HG03432 (cell line): ENCODE measurements at regions not wholly inside any gene's neighbourhood (a gene's known extent, or its start where the extent isn't known, plus 50 kb on each side); places are given as distances from the start of the nearest gene placed in this dataset.

Experiments
- ATAC-seq: cut with Tn5 transposase; IDR thresholded peaks from one replicate; pipeline ENCODE4 v1.9.1; 2021; ENCODE audit warnings: mild to moderate bottlenecking, moderate library complexity; ENCODE audit not compliant: unreplicated experiment

GRCh38 chr4:130563185-130563888 lies 1467.4 kb downstream of the C4orf33 start:
- no peak for ATAC-seq

GRCh38 chr4:130563889-130564418 lies 1468.0 kb downstream of the C4orf33 start:
- ATAC-seq, result no peak

- no peak for ATAC-seq
Measured at GRCh38 chr4:130568746-130569145, 1472.8 kb downstream of the C4orf33 start.

DNA sequence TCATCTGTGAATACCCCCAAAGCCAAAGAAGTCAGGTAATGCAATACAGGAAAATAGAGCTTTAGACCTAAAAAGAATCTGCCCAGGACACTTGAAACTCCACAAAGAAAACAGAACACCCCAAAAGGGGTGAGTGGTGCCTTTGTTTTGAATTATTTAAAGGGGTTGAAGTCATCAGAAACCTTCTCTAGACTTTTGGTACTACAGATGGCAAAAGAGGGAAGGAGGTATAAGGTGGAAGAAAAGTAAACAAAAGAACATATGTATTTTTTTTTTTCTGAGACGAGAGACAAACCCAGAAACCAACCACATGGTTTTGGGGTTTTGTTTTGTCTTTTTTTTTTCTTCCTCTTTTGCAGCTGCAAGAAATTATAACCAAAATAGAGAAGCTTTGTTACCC lies 1477.8 kb downstream of the C4orf33 start:
- ATAC-seq, result no peak

GRCh38 chr4:130574215-130574614 lies 1478.3 kb downstream of the C4orf33 start:
- ATAC-seq, result no peak

DNA sequence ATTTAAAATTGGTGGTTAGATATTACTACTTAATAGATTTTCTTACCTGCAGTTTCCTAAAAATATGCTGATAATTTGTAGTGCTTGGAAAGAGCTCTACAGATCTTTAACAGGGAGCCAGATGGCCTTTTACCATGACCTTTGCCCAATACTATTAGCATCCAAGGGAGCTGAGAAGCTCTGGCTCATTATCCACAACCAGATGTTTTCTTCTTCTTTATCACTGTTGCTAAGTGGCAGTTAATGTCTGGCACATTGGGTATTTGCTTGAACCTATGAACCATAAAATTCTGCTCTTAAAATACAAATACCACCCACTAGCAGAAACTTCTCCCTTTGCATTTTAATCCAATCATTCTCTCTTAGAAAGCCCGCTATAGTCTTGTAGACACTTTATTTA lies 1480.3 kb downstream of the C4orf33 start:
- ATAC-seq, result no peak

- ATAC-seq, result no peak
Measured at GRCh38 chr4:130591091-130591490, 1495.1 kb downstream of the C4orf33 start.

DNA sequence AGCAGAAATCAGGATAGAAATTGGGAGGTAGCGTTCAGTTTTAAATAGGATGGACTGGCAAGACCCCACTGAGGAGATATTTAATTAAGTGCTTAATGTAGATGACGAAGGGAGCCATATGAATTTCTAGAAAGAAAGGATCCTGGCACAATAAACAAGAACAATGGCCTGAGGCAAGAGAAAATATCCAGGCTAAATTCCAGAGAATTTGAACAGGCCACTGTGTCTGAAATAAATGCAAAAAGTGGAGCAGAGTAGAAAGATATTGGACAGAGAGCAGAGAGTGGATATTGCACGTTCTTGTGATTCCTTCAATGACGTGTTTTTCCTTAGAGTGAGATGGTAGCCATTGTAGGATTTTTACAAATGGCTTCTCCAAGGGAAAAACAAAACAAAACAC lies 1504.8 kb downstream of the C4orf33 start:
- ATAC-seq, result no peak

DNA sequence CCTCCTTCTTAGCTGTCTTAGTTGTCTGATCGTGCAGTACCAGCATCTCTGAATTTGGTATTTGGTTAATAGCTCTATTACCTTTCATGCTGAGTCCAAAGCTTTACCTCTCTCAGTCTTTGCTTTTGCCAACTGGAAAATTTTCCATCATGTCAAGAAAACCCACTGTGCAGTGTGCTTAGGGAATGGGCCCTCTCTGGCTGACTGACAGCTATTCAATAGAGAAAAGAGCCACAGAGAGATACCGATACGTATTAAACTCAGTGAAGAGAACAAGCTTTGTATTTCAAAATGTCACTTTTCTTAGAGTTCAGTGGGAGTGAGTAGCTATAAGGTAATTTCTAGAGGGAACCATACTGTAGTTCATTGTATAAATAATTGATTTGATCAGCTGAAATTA lies 1507.1 kb downstream of the C4orf33 start:
- no peak for ATAC-seq

DNA sequence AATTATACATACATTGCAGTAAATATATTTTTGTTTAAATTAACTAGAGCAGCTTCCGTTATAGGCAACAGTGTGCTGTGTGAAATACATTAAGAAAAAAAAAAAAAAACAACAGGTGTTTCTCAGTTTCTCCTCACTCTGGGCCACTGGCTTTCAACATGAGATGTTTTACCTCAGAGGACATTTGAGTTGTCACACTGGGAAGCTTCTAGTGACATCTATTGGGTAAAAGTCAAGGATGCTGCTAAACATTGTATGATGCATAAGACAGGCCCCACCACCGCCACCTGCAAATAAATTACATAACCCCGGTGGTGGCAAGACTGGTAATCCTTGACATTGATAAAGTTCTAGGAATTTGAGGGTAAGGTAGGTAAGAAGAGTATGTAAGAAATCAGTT lies 1512.2 kb downstream of the C4orf33 start:
- ATAC-seq, result no peak

DNA sequence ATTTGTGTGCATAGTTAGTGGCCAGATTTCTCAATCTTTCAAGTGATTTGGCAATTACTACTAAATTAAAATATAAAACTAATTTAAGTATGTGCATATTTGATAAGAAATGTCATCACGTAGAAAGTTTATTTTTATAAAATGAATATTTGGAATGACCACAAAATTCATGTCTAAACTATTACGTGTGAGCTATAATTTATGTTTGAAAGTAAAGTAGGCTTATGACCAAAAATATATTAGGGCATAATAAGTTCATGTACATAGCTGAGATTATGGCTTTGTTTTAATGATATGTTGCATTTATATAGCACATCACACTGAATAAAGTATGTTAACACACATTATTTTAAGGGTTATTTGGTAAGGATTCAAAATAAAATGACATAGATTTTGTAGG lies 1532.6 kb downstream of the C4orf33 start:
- no peak for ATAC-seq

DNA sequence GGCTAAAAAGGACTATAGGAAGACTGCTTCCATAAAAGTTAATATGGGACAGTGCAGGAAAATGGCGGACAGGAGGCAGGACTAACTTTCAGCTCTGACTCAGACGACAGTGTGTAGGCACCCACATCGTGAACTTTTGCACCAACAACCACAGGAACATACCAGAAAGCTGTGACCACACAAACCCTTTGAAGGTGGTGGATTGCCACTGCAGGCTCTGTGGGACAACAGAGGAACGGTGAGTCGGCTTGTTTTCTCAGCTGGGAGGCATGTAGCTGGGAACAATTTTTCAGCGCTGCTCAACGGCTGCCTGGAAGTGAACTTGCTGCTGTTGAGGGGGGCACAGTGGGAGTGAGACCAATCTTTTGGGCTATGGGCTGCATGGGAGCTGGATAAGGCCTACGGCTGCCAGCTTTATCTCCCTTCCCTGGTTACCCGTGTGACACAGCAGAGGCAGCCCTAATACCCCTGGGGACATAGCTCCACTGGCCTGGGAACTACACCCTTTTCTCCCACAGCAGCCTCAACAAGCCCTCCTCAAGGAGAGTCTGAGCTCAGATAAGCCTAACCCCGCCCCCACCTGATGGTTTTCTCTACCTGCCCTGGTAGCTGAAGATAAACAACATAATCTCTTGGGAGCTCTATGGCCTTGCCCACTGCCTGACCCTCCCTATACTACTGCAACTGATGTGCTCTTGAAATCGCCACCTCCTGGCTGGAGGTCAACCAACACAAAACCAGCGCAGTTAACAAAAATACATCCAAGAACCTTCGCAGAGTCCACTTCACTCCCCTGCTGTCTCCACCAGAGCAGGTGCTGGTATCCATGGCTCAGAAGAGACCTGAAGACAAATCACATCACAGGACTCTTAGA lies 1537.0 kb downstream of the C4orf33 start:
- no peak for ATAC-seq

DNA sequence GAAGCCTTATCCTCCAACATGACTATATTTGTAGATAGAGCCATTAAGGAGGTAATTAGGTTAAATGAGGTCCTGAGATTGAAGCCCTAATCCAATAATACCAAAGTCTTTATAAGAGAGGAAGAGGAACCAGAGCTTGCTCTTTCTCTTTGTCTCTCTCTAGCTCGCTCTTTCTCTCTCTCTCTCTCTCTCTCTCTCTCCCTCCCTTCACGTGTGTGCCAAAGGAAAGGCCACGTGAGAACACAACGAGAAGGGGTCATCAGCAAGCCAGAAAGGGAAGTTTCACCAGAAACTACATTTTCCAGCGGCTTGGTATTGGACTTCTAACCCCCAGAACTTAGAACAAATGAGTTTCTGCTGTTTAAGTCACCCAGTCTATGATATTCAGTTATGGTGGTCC lies 1540.5 kb downstream of the C4orf33 start:
- no peak for ATAC-seq

- ATAC-seq, result no peak
Measured at GRCh38 chr4:130640592-130640991, 1544.6 kb downstream of the C4orf33 start.

DNA sequence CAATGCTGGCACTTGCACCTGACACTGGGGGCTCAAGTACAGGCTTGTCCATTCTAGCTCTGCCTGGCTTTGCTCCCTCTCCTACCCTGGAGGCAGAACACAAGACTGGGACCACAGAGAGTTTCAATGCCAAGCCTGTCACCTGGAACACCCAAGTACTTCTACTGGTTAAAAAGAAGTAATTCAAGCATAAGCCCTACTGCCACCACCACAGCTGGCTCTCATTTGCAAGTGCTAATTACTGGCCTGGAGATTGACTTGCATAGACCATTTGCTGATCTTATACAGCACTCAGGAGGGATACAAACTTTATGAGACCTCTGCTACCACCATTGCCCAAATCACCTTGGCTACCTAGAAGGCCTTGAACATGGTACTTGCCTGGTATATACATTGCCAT lies 1550.9 kb downstream of the C4orf33 start:
- no peak for ATAC-seq

DNA sequence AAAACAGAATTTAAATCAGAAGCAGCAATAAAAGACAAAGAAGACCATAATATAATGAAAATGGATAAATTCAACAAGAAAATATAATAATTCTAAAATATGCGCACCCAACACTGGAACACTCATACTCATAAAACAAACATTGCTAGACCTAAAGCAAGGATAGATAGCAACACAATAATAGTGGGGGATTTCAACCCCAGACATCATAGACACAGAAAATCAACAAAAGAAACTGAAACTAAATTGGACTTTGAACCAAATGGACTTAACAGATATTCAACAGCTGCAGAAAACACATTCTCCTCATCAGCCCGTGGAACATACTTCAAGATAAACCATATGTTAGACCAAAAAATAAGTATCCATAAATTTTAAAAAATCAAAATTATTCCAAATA lies 1552.6 kb downstream of the C4orf33 start:
- ATAC-seq, result no peak

DNA sequence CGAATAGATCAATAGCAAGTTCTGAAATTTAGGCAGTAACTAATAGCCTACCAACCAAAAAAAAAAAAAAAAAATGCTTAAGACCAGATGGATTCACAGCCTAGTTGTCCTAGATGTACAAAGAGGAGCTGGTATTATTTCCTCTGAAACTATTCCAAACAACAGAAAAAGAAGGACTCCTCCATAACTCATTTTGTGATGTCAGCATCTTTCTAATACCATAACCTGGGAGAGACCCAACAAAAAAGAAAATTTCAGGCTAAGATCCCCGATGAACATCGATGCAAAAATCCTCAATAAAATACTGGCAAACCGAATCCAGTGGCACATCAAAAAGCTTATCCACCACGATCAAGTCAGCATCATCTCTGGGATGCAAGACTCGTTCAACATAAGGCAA lies 1557.9 kb downstream of the C4orf33 start:
- no peak for ATAC-seq

DNA sequence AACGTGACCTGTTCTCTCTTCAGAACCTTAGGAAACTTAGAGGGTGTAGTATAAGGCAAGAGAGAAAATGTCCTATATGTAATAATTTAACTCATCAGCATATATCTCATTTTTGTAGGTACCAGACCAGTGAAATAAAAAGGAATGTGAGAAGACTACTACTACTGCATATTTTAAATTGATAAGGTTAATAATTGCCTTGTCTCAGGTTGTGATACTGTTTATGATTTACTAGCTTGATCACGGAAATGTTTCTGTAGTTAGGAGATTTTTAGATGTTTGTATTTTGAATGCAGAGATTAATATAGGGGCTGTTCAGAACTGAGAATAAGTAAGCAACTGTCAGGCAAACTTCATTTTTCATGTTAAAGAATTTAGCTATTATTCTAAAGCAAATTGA lies 1563.4 kb downstream of the C4orf33 start:
- ATAC-seq, result no peak

GRCh38 chr4:130668859-130669258 lies 1572.9 kb downstream of the C4orf33 start:
- ATAC-seq, result no peak

GRCh38 chr4:130675266-130675665 lies 1579.3 kb downstream of the C4orf33 start:
- no peak for ATAC-seq

DNA sequence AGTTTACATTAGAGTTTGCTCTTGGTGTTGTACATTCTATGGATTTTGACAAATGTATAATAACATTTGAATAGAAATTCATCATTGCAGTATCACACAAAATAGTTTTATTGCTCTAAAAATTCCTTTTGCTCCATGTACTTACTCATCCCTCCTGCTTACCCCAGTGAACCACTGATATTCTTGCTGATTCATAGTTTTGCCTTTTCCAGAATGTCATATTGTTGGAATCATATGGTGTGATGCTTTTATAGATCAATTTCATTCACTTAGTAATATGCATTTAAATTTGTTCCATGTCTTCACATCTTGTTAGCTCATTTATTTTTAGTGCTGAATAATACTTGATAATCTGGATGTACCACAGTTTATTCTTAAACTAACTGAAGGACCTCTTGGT lies 1593.2 kb downstream of the C4orf33 start:
- no peak for ATAC-seq

DNA sequence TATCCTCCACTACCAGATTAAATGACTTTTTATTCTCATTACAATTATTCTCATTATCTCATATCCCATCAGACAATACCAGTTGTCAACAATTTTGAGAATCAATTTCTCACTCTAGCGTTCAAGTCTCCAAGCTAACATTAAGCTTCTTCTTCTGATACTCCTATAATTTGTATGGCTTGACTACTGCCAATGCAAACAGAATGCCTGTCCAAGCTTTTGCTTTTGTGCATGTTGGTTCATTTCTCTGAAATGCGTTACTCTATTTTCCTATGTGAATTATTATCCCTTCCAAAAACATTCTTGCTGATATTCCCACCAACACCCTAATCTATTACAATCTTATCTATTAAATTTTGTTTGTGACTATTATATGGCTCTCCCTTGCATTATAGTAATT lies 1602.3 kb downstream of the C4orf33 start:
- no peak for ATAC-seq
